Vagina (tissue), 2 donors: ENCODE measurements at regions not wholly inside any gene's neighbourhood (a gene's known extent, or its start where the extent isn't known, plus 50 kb on each side); places are given as distances from the start of the nearest gene placed in this dataset.

Experiments used
- DNase-seq, 2 donors: peaks; one replicate each; pipeline ENCODE4 v3.0.0-alpha.2; 2017; ENCODE audit errors: extremely low spot score in 2 of 2
- H3K27ac ChIP-seq: fragments of 200-600 bp; sonication (generic); one replicate; pipeline ENCODE4 v1.5.1; 2019
- H3K27me3 ChIP-seq: fragments of 200-600 bp; sonication (generic); one replicate; pipeline ENCODE4 v1.5.1; 2019
- H3K36me3 ChIP-seq, 2 donors: fragments of 200-600 bp; sonication (generic); one replicate each; pipeline ENCODE4 v1.5.1; 2017 to 2019
- H3K4me1 ChIP-seq: fragments of 200-600 bp; sonication (generic); one replicate; pipeline ENCODE4 v1.5.1; 2019
- H3K4me3 ChIP-seq, 2 donors: fragments of 200-600 bp; sonication (generic); 1 replicate in 1 of 2; 2 replicates in 1 of 2; pipeline ENCODE4 v1.5.1; 2016 to 2019
- H3K9me3 ChIP-seq: fragments of 200-600 bp; sonication (generic); one replicate; pipeline ENCODE4 v1.5.1; 2019
- CTCF ChIP-seq, 3 experiments: fragments of 450-650 bp in 2 of 3; fragments of 200-600 bp in 1 of 3; sonication (generic) in 1 of 3; IDR thresholded peaks; one replicate each; pipeline ENCODE4 v1.5.1; 2017 to 2019; ENCODE audit warnings: antibody characterized with exemption in 3 of 3, mild to moderate bottlenecking in 2 of 3, moderate library complexity in 2 of 3
- POLR2A ChIP-seq, 2 donors: fragments of 450-650 bp; IDR thresholded peaks; one replicate each; pipeline ENCODE4 v1.6.1; 2017; ENCODE audit warnings: antibody characterized with exemption in 2 of 2, mild to moderate bottlenecking in 2 of 2, moderate library complexity in 2 of 2
- POLR2AphosphoS5 ChIP-seq, 2 donors: sonication (generic); formaldehyde crosslinking; IDR thresholded peaks; one replicate each; pipeline ENCODE4 v1.9.0; 2017; ENCODE audit warnings: antibody characterized with exemption in 2 of 2, mild to moderate bottlenecking in 2 of 2, low read depth in 1 of 2; ENCODE audit not compliant: insufficient read depth in 1 of 2
- intact Hi-C: fragments of 100-400 bp; cut with DNase I; formaldehyde crosslinking; loops from one replicate; pipeline ENCODE4 v1.15.1; 2023

GRCh38 chr6:147935656-147936055, 407.0 kb upstream of the SASH1 start:
- H3K27ac ChIP-seq, result no peak overlapping the region
- TF ChIP-seq POLR2AphosphoS5 (IDR thresholded peaks at IDR 0.05; ENCODE audit: insufficient read depth in 1 of 2, low read depth in 1 of 2) (no peak), CTCF (IDR thresholded peaks at IDR 0.05) (no peak), POLR2A (IDR thresholded peaks at IDR 0.05) (no peak)

DNA sequence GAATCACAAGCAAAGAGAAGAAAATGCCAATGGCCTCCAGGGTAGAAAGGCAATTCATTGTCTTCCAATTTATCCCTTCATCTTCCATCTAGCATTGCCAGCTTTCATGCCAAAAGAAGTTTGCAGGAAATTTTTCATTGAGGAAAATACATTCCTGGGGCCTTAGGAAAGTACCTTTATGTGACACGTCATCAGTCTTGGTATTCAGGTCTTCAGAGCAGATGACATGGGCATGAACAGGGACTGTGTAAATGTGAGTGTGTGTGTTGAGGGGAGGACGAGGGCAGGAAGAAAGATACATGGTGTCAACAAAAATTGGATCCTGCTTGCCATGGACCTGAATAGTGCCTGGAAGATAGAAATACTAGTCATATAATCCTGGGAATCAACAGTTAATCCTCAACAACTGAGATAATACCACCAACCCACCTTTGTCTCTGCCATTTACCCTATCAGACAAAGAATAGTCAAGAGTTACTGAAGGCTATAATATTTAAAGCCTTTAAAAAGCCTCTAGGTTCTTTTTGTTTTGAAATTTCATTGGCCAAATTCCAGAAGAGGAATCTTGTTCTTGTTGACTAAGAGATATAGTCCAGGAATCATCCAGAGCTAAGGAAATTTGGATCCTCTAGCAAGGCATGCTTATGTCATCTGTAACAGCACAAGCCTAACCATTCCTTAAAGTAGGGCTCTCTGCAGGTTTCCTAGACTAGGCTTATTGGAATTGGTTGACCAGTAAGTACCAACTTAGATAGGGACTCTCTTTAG, 405.8 kb upstream of the SASH1 start:
- TF ChIP-seq CTCF (IDR thresholded peaks at IDR 0.05) (no peak), POLR2A (IDR thresholded peaks at IDR 0.05) (no peak), POLR2AphosphoS5 (IDR thresholded peaks at IDR 0.05; ENCODE audit: insufficient read depth in 1 of 2, low read depth in 1 of 2) (no peak)
- Histone ChIP-seq H3K27me3 (no peaks in the 10 kb centered on the region), H3K4me3 (no peak overlapping the region), H3K27ac (no peak overlapping the region), H3K4me1 (no peaks in the 10 kb centered on the region), H3K9me3 (no peaks in the 10 kb centered on the region), H3K36me3 (no peaks in the 10 kb centered on the region)
- intact Hi-C loops, result no loop called here
- DNase-seq, result no peak

More at GRCh38 chr6:147935656-147936055, 407.0 kb upstream of the SASH1 start:
- H3K27me3 ChIP-seq, result no peaks in the 10 kb centered on the region
- no peaks in the 10 kb centered on the region for H3K36me3 ChIP-seq
- H3K4me3 ChIP-seq, result no peak overlapping the region
- intact Hi-C loops, result no loop called here
- H3K9me3 ChIP-seq, result no peaks in the 10 kb centered on the region
- H3K4me1 ChIP-seq, result no peaks in the 10 kb centered on the region
- no peak for DNase-seq

GRCh38 chr6:147941143-147941542, 401.5 kb upstream of the SASH1 start:
- Histone ChIP-seq H3K27ac (no peak overlapping the region), H3K9me3 (no peaks in the 10 kb centered on the region), H3K4me3 (no peak overlapping the region), H3K4me1 (no peaks in the 10 kb centered on the region), H3K36me3 (no peaks in the 10 kb centered on the region), H3K27me3 (no peaks in the 10 kb centered on the region)
- TF ChIP-seq POLR2AphosphoS5 (IDR thresholded peaks at IDR 0.05; ENCODE audit: insufficient read depth in 1 of 2, low read depth in 1 of 2) (no peak), POLR2A (IDR thresholded peaks at IDR 0.05) (no peak), CTCF (IDR thresholded peaks at IDR 0.05) (no peak)
- no peak for DNase-seq
- intact Hi-C loops, result no loop called here

GRCh38 chr6:147942363-147942762, 400.3 kb upstream of the SASH1 start:
- H3K9me3 ChIP-seq, result no peaks in the 10 kb centered on the region
- no peak overlapping the region for H3K27ac ChIP-seq
- TF ChIP-seq POLR2A (IDR thresholded peaks at IDR 0.05), result no peak
- intact Hi-C loops, result no loop called here
- DNase-seq, result no peak
- no peak overlapping the region for H3K4me3 ChIP-seq
- H3K27me3 ChIP-seq, result no peaks in the 10 kb centered on the region
- no peaks in the 10 kb centered on the region for H3K4me1 ChIP-seq
- H3K36me3 ChIP-seq, result no peaks in the 10 kb centered on the region

GRCh38 chr6:147944122-147944521, 398.5 kb upstream of the SASH1 start:
- Histone ChIP-seq H3K4me3 (no peak overlapping the region), H3K27me3 (no peaks in the 10 kb centered on the region), H3K9me3 (no peaks in the 10 kb centered on the region), H3K27ac (no peak overlapping the region), H3K4me1 (no peaks in the 10 kb centered on the region), H3K36me3 (no peaks in the 10 kb centered on the region)
- TF ChIP-seq CTCF (IDR thresholded peaks at IDR 0.05) (no peak), POLR2A (IDR thresholded peaks at IDR 0.05) (no peak), POLR2AphosphoS5 (IDR thresholded peaks at IDR 0.05; ENCODE audit: insufficient read depth in 1 of 2, low read depth in 1 of 2) (no peak)
- no peak for DNase-seq
- intact Hi-C loops, result no loop called here
